Breast epithelium (tissue), 3 donors: ENCODE measurements at regions not wholly inside any gene's neighbourhood (a gene's known extent, or its start where the extent isn't known, plus 50 kb on each side); places are given as distances from the start of the nearest gene placed in this dataset.

Experiments used
- CTCF ChIP-seq, 3 donors: fragments of 450-650 bp; IDR thresholded peaks; one replicate each; pipeline ENCODE4 v1.5.1; 2016 to 2017; ENCODE audit warnings: antibody characterized with exemption in 3 of 3, mild to moderate bottlenecking in 3 of 3, moderate library complexity in 3 of 3
- POLR2A ChIP-seq: fragments of 450-650 bp; IDR thresholded peaks from one replicate; pipeline ENCODE4 v1.6.1; 2016; ENCODE audit warnings: antibody characterized with exemption, mild to moderate bottlenecking, moderate library complexity

- TF ChIP-seq POLR2A (no peak), CTCF (IDR thresholded peaks at IDR 0.05) (no peak)
Measured at GRCh38 chr7:81158189-81158588, 239.3 kb upstream of the SEMA3C start.
